NCI-H1694 treated with DMSO at 0.1 percent for 48 hours (cell line): ENCODE measurements at regions not wholly inside any gene's neighbourhood (a gene's known extent, or its start where the extent isn't known, plus 50 kb on each side); places are given as distances from the start of the nearest gene placed in this dataset.

Experiments used
- DNase-seq: peaks from one replicate; lab custom pipeline; 2025; lab: John Stamatoyannopoulos, UW

- DNase-seq, result no peak
Measured at GRCh38 chr10:44435196-44435595, 50.3 kb upstream of the CXCL12 start.

- DNase-seq, result no peak
Measured at GRCh38 chr10:44436240-44436639, 51.3 kb upstream of the CXCL12 start.

- DNase-seq, result no peak
Measured at GRCh38 chr10:44437840-44438511, 53.1 kb upstream of the CXCL12 start.

- no peak for DNase-seq
Measured at GRCh38 chr10:44439239-44439957, 54.5 kb upstream of the CXCL12 start.

- no peak for DNase-seq
Measured at GRCh38 chr10:44439958-44440244, 55.0 kb upstream of the CXCL12 start.

- DNase-seq, result no peak
Measured at GRCh38 chr10:44457259-44457658, 72.4 kb upstream of the CXCL12 start.

GRCh38 chr10:44458671-44459413, 73.9 kb upstream of the CXCL12 start:
- DNase-seq, result no peak

GRCh38 chr10:44459671-44460070, 74.8 kb upstream of the CXCL12 start:
- no peak for DNase-seq

- DNase-seq, result no peak
Measured at GRCh38 chr10:44460416-44460815, 75.5 kb upstream of the CXCL12 start.

- DNase-seq, result no peak
Measured at GRCh38 chr10:44462338-44462914, 77.5 kb upstream of the CXCL12 start.

- DNase-seq, result no peak
Measured at GRCh38 chr10:44463511-44464121, 78.7 kb upstream of the CXCL12 start.

GRCh38 chr10:44464503-44464902, 79.6 kb upstream of the CXCL12 start:
- DNase-seq, result no peak

- no peak for DNase-seq
Measured at GRCh38 chr10:44465401-44466115, 80.7 kb upstream of the CXCL12 start.

GRCh38 chr10:44466236-44466635, 81.3 kb upstream of the CXCL12 start:
- no peak for DNase-seq

GRCh38 chr10:44467090-44467489, 82.2 kb upstream of the CXCL12 start:
- no peak for DNase-seq

GRCh38 chr10:44467900-44468299, 83.0 kb upstream of the CXCL12 start:
- DNase-seq, result no peak

GRCh38 chr10:44468525-44468924, 83.6 kb upstream of the CXCL12 start:
- DNase-seq, result no peak

GRCh38 chr10:44468965-44469364, 84.1 kb upstream of the CXCL12 start:
- no peak for DNase-seq

- DNase-seq, result no peak
Measured at GRCh38 chr10:44470784-44471183, 85.9 kb upstream of the CXCL12 start.

GRCh38 chr10:44471410-44471809, 86.5 kb upstream of the CXCL12 start:
- DNase-seq, result no peak

- no peak for DNase-seq
Measured at GRCh38 chr10:44473146-44473545, 88.2 kb upstream of the CXCL12 start.
